ENCODE measurements at regions not wholly inside any gene's neighbourhood (a gene's known extent, or its start where the extent isn't known, plus 50 kb on each side); places are given as distances from the start of the nearest gene placed in this dataset.

DNA sequence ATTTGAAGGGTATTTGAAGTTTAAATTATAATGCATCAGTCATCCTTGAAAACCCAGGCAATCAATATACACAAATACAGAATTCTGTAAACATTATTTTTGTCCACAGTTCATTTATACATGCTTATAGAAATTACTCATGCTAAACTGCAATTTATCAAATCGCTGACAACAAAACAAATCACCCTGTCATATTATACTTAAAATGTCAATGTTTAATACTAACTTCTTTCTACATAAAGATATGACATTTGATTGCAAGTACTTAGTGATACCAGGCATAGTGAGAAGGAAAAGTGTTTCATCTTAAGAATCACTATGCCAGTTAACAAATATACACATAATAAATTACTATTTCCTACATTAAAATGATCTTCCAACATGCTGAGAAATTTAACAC lies 232.0 kb downstream of the PCDH20 start:
- Histone ChIP-seq H3K27ac (no peak overlapping the region), H3K9me3 (no peaks in the 10 kb centered on the region), H3K4me3 (no peak overlapping the region), H3K27me3 (ENCODE audit: insufficient read depth in 3 of 3, low read length in 2 of 3) (no peaks in the 10 kb centered on the region), H3K4me1 (no peaks in the 10 kb centered on the region), H3K36me3 (ENCODE audit: insufficient read depth in 1 of 2, low read depth in 1 of 2) (no peaks in the 10 kb centered on the region)
- intact Hi-C loops (cut with DNase I), result no loop called here
- DNase-seq (no peak), ATAC-seq (no peak)
- TF ChIP-seq, protein P1, sequence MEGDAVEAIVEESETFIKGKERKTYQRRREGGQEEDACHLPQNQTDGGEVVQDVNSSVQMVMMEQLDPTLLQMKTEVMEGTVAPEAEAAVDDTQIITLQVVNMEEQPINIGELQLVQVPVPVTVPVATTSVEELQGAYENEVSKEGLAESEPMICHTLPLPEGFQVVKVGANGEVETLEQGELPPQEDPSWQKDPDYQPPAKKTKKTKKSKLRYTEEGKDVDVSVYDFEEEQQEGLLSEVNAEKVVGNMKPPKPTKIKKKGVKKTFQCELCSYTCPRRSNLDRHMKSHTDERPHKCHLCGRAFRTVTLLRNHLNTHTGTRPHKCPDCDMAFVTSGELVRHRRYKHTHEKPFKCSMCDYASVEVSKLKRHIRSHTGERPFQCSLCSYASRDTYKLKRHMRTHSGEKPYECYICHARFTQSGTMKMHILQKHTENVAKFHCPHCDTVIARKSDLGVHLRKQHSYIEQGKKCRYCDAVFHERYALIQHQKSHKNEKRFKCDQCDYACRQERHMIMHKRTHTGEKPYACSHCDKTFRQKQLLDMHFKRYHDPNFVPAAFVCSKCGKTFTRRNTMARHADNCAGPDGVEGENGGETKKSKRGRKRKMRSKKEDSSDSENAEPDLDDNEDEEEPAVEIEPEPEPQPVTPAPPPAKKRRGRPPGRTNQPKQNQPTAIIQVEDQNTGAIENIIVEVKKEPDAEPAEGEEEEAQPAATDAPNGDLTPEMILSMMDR (IDR thresholded peaks at IDR 0.05), result no peak
- WGBS, 3 donors, result 36 to 41% (median 40%) methylated on average over 1 of the region's 1 CpG

DNA sequence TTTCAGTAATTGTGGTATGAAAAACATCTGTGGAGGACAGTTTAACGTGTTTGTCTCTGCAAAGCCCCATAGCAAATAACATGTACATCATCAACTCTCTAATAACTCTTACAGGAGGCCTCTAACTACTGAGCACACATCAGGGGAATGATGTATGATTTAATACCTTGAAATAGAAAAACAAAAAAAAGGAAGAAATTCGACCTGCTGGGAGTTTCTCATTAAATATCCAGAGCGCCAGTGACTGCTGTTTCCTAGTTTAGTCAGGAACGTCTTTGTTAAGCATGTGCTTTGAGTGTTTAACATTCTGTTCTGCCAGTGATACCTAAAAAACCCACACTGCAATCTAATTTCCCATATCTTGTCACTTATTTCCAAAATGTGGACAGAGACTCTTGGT lies 235.4 kb downstream of the PCDH20 start:
- TF ChIP-seq, protein P1 (IDR thresholded peaks at IDR 0.05), result no peak
- ATAC-seq (peak in 3 of 4 donors; percentile 81 to 82 (median 82)), DNase-seq (no peak)
- no peaks in the 10 kb centered on the region for H3K36me3 ChIP-seq (ENCODE audit: insufficient read depth in 1 of 2, low read depth in 1 of 2)
- intact Hi-C loops (cut with DNase I), result no loop called here
- no peaks in the 10 kb centered on the region for H3K4me1 ChIP-seq
- no peaks in the 10 kb centered on the region for H3K9me3 ChIP-seq
- 16 to 18% (median 17%) methylated on average over 4 of the region's 4 CpGs for WGBS, 3 donors
- H3K27ac ChIP-seq, result no peak overlapping the region
- H3K27me3 ChIP-seq (ENCODE audit: insufficient read depth in 3 of 3, low read length in 2 of 3), result no peaks in the 10 kb centered on the region
- H3K4me3 ChIP-seq, result no peak overlapping the region

DNA sequence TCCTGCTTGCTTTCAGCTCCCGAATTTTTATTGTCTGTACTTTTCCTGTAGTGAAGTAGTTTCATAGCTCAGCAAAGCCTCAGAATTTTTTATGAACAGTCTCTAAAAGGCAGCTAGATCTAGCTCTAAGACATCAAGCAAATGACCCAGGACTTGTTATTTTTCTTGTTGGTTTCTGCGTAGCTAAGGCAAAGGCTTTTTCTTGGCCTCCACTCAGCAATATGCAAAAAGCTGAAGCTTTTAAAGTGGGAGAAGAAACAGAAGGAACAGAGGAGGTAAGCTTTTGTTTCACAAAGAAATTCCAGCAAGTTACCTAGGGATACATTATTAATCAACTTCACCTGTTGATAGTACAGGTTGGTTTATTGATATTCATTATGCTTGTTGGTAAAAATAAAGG lies 235.9 kb downstream of the PCDH20 start:
- TF ChIP-seq, protein P1 (IDR thresholded peaks at IDR 0.05), result no peak
- 40 to 50% (median 46%) methylated on average over 2 of the region's 2 CpGs for WGBS, 3 donors
- Histone ChIP-seq H3K36me3 (ENCODE audit: insufficient read depth in 1 of 2, low read depth in 1 of 2) (no peaks in the 10 kb centered on the region), H3K27me3 (ENCODE audit: insufficient read depth in 3 of 3, low read length in 2 of 3) (no peaks in the 10 kb centered on the region), H3K9me3 (no peaks in the 10 kb centered on the region), H3K4me3 (no peak overlapping the region), H3K4me1 (no peaks in the 10 kb centered on the region), H3K27ac (no peak overlapping the region)
- DNase-seq (no peak), ATAC-seq (peak in 1 of 4 donors; percentile 22)
- intact Hi-C loops (cut with DNase I), result no loop called here

DNA sequence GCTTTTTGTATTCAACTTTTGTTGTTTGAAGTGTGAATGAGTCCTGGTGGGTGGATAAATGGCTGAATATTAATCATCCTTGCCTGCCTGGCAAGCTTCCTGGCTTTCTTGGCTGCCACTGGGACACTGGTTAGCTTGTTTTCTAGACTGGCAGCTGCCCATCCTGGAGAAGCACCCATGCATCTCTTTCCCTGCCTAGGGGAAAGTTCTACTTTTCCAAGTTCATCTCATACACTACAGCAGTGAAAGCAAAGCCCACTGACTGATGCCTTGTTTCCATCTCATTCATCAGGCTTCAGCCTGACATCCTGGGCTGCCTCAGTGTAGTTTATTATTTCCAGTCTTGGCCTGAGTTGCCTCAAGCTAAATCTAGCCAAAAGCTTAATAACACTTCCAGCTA lies 244.8 kb downstream of the PCDH20 start:
- DNase-seq, result no peak
- no peak overlapping the region for H3K4me3 ChIP-seq
- no peaks in the 10 kb centered on the region for H3K36me3 ChIP-seq (ENCODE audit: insufficient read depth in 1 of 2, low read depth in 1 of 2)
- no peaks in the 10 kb centered on the region for H3K9me3 ChIP-seq
- intact Hi-C loops (cut with DNase I), result no loop called here
- ATAC-seq, result peak in 2 of 4 donors; percentile 47 to 60
- TF ChIP-seq, protein P1 (IDR thresholded peaks at IDR 0.05), result no peak
- H3K27ac ChIP-seq, result no peak overlapping the region
- H3K4me1 ChIP-seq, result no peaks in the 10 kb centered on the region
- no peaks in the 10 kb centered on the region for H3K27me3 ChIP-seq (ENCODE audit: insufficient read depth in 3 of 3, low read length in 2 of 3)

DNA sequence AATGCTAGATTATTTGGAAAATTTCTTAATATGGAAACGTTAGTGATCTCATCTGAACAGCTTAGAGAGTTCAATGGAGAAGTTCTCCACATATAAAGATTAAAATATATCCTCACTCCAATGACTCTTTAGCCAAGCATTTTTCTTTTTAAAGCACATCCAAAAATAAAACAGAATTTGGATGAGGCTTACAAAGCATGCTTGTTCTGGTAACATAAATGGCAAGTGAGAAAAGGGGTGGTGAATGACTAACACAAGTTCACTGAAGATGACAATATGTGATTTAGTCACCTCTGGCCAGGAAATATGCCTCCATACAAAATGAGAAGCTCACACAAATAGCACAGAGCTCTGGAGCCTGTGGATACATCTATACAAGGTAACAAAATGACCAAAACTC lies 253.0 kb downstream of the PCDH20 start:
- Histone ChIP-seq H3K4me3 (no peak overlapping the region), H3K9me3 (no peaks in the 10 kb centered on the region), H3K27ac (peak overlapping the region; percentile 3), H3K36me3 (ENCODE audit: insufficient read depth in 1 of 2, low read depth in 1 of 2) (no peaks in the 10 kb centered on the region), H3K27me3 (ENCODE audit: insufficient read depth in 3 of 3, low read length in 2 of 3) (no peaks in the 10 kb centered on the region), H3K4me1 (no peaks in the 10 kb centered on the region)
- ATAC-seq (peak; percentile 30 to 96 (median 96)), DNase-seq (no peak)
- 48 to 52% (median 51%) methylated on average over 1 of the region's 1 CpG for WGBS, 3 donors
- intact Hi-C loops (cut with DNase I), result no loop called here
- TF ChIP-seq, protein P1 (IDR thresholded peaks at IDR 0.05), result no peak

Data from psoas muscle (tissue), 7 donors.